GDM1 (cell line): ENCODE measurements at regions not wholly inside any gene's neighbourhood (a gene's known extent, or its start where the extent isn't known, plus 50 kb on each side); places are given as distances from the start of the nearest gene placed in this dataset.
A peak's percentile ranks its signal among the peaks of the same experiment; 100 is the strongest.

ENCODE experiments used
- DNase-seq: peaks from one replicate; lab custom pipeline; 2025; lab: John Stamatoyannopoulos, UW

DNA sequence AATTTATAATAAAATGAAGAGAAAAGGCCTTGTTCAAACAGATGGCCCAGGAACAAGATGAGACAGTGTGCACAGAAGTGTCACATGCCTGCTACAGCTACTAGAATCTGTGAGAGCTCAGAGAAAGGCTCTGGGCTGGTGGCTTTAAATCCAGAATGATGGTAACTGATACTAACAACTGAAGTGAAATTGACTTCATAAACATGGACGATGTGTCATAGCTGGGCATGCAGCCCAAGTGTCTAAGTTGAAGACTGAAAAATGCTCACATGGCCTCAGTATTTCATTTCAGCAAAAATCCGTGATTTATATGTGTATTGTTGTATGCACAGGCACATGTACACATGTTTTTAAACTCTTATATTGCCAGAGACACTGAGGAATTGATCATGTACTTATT is 208.3 kb upstream of the RUNX1 start:
- DNase-seq = no peak

DNA sequence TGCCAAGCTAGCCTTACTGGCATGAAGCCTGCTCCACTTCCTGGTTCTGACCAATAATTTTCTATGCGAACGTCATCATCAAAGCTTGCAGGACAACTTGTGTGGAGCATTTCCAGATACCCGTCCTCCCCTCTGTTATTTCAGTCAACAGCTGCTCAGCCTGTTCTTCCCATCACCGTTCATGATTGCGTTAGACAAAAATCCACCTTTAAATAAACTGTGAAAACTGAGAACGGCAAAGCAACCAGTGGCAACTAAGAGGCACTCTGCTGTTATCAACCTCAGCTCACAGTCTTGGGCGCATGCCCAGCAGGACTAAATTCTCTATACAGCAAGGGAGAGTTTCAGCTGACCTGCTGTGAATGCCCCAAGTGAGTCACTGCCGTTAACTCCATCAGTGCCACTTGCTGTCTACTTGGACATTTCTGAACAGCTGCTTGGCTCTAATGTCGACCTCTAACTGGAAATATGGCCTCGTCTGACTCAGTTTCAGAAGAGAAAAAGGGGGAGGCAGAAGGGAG is 207.4 kb upstream of the RUNX1 start:
- DNase-seq = no peak

GRCh38 chr21:35254765-35255138 is 205.7 kb upstream of the RUNX1 start:
- DNase-seq = no peak

DNA sequence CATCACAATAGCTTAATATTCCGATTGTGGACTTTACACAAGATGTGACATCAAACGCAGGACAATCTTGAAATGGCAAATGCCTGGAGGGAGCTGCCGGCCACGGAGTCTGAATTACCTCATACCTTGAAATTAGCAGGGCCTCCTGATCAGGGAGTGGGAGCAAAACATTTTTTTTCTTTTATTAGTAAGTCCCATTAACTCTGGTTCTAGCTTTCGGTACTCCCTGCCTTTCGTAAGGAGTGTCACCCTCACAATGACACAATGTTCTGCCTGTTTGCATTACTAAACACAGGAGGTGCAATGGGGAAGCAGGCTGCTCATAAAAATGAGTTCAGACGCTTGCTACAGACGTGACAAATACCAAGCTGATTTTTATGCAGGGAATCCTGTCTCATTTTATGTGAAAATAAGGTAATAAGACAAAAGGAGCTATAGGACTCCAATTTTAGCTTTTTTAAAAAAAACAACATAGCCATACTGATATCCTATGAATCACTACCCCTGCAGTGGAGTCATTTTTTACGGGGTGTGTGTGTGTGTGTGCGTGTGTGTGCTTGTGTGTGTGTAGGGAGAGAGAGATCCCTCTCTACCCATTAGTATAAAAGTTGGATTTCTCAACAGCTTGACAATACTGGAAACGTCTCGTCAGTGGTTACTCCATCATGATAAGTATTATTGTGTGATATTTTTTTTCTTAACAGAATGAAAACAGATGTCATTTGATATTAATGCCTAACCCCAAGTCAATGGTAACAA is 205.1 kb upstream of the RUNX1 start:
- DNase-seq = no peak

- no peak for DNase-seq
Measured at GRCh38 chr21:35252831-35253230, 203.7 kb upstream of the RUNX1 start.

- no peak for DNase-seq
Measured at GRCh38 chr21:35249636-35250035, 200.5 kb upstream of the RUNX1 start.

DNA sequence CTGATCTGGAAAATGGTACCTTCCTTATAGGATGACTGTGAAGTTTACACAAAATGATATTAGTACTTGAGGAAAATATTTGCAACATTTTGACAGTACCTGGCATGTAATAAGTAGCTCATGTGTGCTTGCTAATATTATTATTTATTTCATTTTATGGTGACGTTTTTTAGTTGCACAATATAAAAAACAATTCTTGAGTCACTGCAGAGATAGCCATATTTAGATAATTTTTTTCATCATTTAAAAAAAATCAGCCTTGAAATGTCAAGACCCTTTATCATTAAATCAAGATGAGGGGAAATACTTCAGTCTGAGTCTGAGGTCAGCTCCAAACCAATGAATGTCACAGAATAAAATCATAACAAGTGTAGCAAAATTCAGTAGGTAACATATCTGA is 196.8 kb upstream of the RUNX1 start:
- DNase-seq = no peak

- no peak for DNase-seq
Measured at GRCh38 chr21:35244514-35244913, 195.4 kb upstream of the RUNX1 start.

GRCh38 chr21:35243171-35243570 is 194.1 kb upstream of the RUNX1 start:
- DNase-seq = no peak

GRCh38 chr21:35239811-35240219 is 190.7 kb upstream of the RUNX1 start:
- DNase-seq = no peak

DNA sequence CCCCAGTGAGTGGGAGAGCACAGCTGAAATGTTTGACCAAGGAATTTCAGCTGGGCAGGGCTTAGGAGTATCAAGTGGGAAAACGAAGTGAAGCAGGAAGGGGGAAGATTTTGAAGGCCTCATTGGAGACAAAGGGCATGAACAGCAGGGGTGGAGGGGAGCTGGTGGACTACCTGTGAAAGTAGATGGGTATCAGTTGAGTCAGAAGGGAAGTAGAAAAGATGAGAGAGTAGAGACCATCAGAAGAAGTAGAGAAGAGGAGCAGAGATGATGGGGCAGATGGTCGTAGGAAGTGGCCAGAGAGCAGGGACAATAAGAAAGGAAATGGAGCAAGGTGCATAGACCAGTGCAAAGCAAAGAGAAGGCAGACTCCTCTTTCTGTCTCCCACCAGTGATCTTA is 189.0 kb upstream of the RUNX1 start:
- DNase-seq = no peak

DNA sequence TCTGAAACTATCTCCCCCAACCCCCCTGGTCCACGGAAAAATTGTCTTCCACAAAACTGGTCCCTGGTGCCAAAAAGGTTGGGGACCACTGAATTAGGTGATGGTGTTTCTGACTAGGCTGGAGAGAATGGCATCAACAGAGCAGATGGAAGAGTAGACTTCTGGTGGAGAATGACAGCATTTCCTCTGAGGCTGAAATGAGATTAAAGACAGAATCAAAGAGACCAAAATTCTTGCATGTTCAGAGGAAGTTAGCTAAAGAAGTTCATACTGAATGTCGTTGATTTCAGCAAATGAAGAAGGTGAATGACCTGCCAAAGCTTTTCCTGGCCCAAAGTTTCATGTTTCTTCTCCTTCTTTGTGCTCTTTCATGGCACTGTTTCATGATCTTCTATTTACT is 188.2 kb upstream of the RUNX1 start:
- DNase-seq = no peak

- DNase-seq = no peak
Measured at GRCh38 chr21:35236090-35236489, 187.0 kb upstream of the RUNX1 start.

DNA sequence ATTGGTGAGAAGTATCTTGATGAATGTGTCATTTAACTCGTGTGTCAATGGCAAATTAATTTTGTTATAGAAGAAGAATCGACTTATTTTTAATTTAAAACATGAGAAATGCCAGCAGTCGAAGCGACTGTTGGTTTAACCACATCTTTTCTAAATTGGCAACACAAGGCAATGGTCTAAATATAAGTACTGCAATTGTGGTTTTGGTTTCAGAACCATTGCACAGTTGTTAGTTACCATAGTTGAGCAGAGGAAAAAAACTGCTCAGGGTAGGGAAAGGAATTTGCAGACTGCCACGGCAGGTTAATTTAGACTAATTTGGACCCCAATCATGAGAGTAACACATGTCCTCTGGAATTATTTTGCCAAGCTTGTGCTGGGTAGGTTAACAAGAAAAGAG is 185.6 kb upstream of the RUNX1 start:
- DNase-seq = peak; percentile 29

DNA sequence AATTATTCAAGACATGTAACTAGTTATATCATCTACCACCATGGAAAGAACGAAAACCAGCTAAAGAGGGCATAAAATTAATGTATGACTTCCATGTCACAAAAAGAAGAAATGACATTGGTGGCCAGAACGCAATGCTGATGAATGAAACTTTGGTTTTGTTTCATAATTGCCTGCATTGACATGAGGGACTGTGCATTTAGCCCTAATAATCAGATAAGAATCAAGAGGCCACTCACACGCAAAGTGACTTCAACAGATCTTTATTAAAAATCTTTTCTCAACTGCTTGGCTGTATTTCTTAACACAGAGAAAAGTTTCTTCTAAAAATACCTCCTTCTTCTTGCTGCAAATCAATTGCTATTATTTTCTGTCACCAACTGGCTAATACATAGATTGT is 184.7 kb upstream of the RUNX1 start:
- DNase-seq = no peak

- DNase-seq = no peak
Measured at GRCh38 chr21:35232545-35233176, 183.6 kb upstream of the RUNX1 start.

DNA sequence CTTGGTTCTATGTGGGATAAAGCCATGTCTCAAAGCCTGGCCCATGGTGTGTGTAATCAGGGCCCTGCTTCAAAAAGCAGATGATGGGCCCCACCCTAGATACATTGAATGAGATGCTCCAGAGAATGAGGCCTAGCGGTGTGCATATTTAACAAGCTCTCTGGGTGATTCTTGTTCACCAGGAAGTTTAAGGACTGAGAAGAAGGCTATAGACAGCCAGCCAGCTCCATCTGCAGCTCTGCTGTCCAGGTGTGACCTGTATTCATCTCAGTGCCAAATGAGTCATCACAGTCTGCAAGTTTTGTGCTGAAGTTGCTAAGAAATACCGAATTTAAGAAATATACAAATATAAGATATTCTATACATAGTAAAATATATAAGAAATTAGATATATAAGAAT is 182.0 kb upstream of the RUNX1 start:
- no peak for DNase-seq

DNA sequence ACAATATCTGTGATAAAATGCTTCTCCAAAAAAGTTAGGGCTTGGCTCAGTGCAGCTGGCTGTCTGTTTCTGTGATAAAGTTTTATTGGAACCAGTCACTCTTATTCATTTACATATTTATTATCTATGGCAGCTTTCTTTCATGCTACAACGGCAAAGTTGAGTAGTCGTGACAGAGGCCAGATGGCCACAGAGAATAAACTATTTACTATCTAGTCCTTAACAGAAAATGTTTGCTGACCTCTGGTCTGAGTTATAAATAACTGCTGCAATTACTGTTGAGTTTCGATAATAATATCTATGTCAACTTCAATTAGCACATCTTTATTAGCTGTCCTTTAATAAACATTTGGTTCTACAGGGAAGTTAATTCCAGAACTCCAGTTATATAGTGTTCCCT is 180.2 kb upstream of the RUNX1 start:
- no peak for DNase-seq

DNA sequence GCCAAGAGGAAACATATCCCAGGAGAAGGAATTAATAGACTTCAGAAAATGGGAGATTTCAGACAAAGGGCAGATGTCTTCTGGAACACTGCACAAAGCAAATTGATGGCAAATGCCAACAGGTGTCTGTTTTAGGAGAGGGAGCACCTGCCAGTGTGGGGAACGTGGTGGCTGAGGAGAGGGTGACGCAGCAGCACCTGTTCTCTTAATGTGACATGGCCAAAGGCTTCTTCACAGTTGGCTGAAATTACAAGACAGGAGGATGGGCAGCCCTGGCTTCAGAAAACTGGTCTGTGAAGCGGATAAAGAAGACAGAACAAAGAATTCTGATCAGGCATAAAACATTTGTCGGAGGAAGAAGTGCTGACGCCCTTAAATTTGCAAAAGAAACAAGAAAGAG is 178.7 kb upstream of the RUNX1 start:
- no peak for DNase-seq

DNA sequence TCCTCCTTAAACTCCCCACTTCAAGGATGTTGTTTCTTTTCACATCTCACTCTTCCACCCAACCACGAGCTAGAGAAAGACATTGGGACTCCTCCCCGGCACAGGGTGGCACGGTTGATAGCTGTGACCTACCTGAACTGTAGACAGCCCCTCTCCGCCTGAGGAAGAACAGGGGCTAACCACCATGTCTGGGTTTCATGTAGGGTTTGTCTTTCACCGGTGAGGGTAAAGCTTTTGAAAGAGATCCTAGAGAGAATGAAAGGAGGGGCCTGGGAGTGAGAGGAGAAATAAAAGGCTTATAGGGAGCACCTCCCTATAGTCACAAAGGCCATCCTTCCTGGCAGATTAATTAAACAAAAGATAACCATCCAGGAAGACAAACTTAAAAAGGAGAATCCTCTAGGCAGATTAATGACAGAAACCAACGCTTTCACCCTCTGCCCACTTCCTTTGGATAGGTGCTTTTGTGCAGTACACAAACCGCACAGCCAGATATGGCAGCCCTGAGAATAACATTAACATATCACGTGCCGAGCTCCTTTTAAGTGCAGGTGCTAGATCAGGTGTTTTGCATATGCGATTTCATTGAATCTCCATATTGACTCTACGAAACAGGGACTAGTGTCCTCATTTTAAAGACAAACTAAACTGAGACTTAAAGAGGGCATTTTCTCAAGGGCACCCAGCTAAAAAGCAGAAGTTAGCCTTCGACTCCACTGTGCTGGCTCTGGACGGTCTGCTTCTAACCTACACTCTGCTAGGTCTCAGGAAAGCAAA is 178.1 kb upstream of the RUNX1 start:
- DNase-seq = peak; percentile 9

DNA sequence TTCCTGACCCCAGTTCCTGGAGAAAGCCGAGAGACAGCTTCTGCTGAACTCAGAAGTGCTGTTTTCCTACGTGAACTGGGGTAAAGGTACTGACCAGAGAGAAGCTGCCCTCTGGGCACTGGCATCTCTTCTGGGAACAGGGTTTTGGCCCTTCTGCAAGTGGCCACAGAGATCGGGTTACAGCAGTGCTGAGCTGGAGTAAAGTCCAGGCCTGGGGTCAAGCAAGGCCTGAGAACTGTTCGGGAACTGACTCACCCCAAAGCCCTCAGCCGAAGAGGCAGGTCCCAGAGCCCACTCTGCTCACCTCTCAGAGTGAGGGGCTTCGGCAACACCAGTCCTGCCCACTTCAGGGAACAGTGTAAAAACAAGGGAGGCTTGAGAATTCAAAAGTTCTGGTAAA is 177.2 kb upstream of the RUNX1 start:
- DNase-seq = no peak

DNA sequence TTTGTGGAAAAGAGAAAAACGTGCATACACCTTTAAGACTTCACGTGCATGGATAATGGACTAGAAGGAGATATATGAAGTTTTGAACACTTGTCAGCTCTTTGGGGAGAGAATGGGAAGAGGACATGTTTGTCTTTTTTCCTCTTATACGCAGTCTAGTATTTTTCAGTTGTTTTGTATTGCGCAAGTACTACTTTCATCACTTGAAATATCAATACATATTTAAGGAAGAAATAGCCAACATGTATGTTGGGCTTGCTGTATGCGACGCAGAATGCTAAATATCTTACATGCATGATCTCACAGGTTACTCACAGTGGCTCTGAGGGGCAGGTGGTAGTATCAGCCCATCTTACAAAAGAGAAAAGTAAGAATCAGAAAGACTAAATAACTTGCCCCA is 176.5 kb upstream of the RUNX1 start:
- no peak for DNase-seq
